ENCODE measurements at regions not wholly inside any gene's neighbourhood (a gene's known extent, or its start where the extent isn't known, plus 50 kb on each side); places are given as distances from the start of the nearest gene placed in this dataset.

- no peaks in the 10 kb centered on the region for H3K27me3 ChIP-seq (ENCODE audit: insufficient read depth, poor library complexity, severe bottlenecking)
- H3K4me3 ChIP-seq (ENCODE audit: severe bottlenecking), result no peak overlapping the region
- no peaks in the 10 kb centered on the region for H3K4me1 ChIP-seq (ENCODE audit: insufficient read depth, poor library complexity, severe bottlenecking)
- no peak overlapping the region for H3K27ac ChIP-seq (ENCODE audit: poor library complexity, severe bottlenecking)
- DNase-seq (ENCODE audit: low spot score), result no peak
- no peaks in the 10 kb centered on the region for H3K36me3 ChIP-seq (ENCODE audit: low read depth)
- H3K9me3 ChIP-seq (ENCODE audit: severe bottlenecking), result no peaks in the 10 kb centered on the region
- TF ChIP-seq CTCF (IDR thresholded peaks at IDR 0.05; ENCODE audit: poor library complexity, severe bottlenecking), result no peak
- ATAC-seq (ENCODE audit: low read depth), result no peak
Measured at GRCh38 chr3:78066287-78066686, 1026.4 kb downstream of the ROBO2 start.

DNA sequence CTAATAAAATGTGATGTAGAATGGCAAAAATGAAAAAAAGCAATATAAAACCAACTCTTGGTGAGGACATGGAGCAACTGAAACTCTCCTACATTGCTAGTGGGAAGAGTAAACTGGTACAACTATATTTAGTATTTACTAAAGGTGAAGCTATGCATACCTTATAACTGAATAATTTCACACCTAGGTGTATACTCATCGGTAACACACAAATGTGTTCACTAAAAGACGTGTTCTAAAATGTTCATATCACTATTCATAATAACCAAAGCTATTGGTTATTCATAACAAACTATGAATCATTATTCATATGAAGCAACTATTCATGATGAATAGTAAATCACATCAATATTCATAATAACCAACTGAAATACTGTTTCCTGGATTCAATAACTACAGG is 1030.3 kb downstream of the ROBO2 start:
- Histone ChIP-seq H3K9me3 (ENCODE audit: severe bottlenecking) (no peaks in the 10 kb centered on the region), H3K4me3 (ENCODE audit: severe bottlenecking) (no peak overlapping the region), H3K27ac (ENCODE audit: poor library complexity, severe bottlenecking) (no peak overlapping the region), H3K4me1 (ENCODE audit: insufficient read depth, poor library complexity, severe bottlenecking) (no peaks in the 10 kb centered on the region), H3K27me3 (ENCODE audit: insufficient read depth, poor library complexity, severe bottlenecking) (no peaks in the 10 kb centered on the region), H3K36me3 (ENCODE audit: low read depth) (no peaks in the 10 kb centered on the region)
- DNase-seq (ENCODE audit: low spot score) (no peak), ATAC-seq (ENCODE audit: low read depth) (no peak)
- no peak for TF ChIP-seq CTCF (IDR thresholded peaks at IDR 0.05; ENCODE audit: poor library complexity, severe bottlenecking)

DNA sequence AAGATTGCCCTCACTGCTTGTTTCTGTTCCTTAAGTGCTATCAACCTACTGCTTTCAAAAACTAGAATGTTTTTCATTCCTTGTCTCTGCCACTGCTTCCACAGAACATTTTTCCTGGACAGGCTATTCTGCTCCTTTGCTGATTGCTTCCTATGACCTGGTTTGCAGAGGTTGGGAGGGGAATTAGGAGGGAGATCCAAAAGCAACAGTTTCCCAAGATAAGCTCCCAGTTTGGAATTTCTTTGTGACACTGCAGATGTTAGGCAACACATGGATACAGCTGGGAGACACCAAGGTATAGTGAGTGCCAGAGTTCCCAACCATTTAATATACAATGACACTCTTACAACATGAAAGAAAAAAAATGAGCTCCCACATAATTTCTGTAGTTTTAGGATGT is 1036.5 kb downstream of the ROBO2 start:
- Histone ChIP-seq H3K27ac (ENCODE audit: poor library complexity, severe bottlenecking) (no peak overlapping the region), H3K4me3 (ENCODE audit: severe bottlenecking) (no peak overlapping the region), H3K4me1 (ENCODE audit: insufficient read depth, poor library complexity, severe bottlenecking) (no peaks in the 10 kb centered on the region), H3K9me3 (ENCODE audit: severe bottlenecking) (no peaks in the 10 kb centered on the region), H3K27me3 (ENCODE audit: insufficient read depth, poor library complexity, severe bottlenecking) (no peaks in the 10 kb centered on the region), H3K36me3 (ENCODE audit: low read depth) (no peaks in the 10 kb centered on the region)
- TF ChIP-seq CTCF (IDR thresholded peaks at IDR 0.05; ENCODE audit: poor library complexity, severe bottlenecking), result no peak
- no peak for DNase-seq (ENCODE audit: low spot score)
- ATAC-seq (ENCODE audit: low read depth), result no peak

GRCh38 chr3:78077178-78077577 is 1037.3 kb downstream of the ROBO2 start:
- no peaks in the 10 kb centered on the region for H3K4me1 ChIP-seq (ENCODE audit: insufficient read depth, poor library complexity, severe bottlenecking)
- no peaks in the 10 kb centered on the region for H3K27me3 ChIP-seq (ENCODE audit: insufficient read depth, poor library complexity, severe bottlenecking)
- H3K4me3 ChIP-seq (ENCODE audit: severe bottlenecking), result no peak overlapping the region
- TF ChIP-seq CTCF (IDR thresholded peaks at IDR 0.05; ENCODE audit: poor library complexity, severe bottlenecking), result no peak
- ATAC-seq (ENCODE audit: low read depth), result no peak
- H3K27ac ChIP-seq (ENCODE audit: poor library complexity, severe bottlenecking), result no peak overlapping the region
- DNase-seq (ENCODE audit: low spot score), result no peak
- H3K36me3 ChIP-seq (ENCODE audit: low read depth), result no peaks in the 10 kb centered on the region
- no peaks in the 10 kb centered on the region for H3K9me3 ChIP-seq (ENCODE audit: severe bottlenecking)

- ATAC-seq (ENCODE audit: low read depth) (no peak), DNase-seq (ENCODE audit: low spot score) (no peak)
- H3K4me3 ChIP-seq (ENCODE audit: severe bottlenecking), result no peak overlapping the region
- no peaks in the 10 kb centered on the region for H3K36me3 ChIP-seq (ENCODE audit: low read depth)
- no peaks in the 10 kb centered on the region for H3K4me1 ChIP-seq (ENCODE audit: insufficient read depth, poor library complexity, severe bottlenecking)
- no peaks in the 10 kb centered on the region for H3K9me3 ChIP-seq (ENCODE audit: severe bottlenecking)
- no peak for TF ChIP-seq CTCF (IDR thresholded peaks at IDR 0.05; ENCODE audit: poor library complexity, severe bottlenecking)
- H3K27me3 ChIP-seq (ENCODE audit: insufficient read depth, poor library complexity, severe bottlenecking), result no peaks in the 10 kb centered on the region
- no peak overlapping the region for H3K27ac ChIP-seq (ENCODE audit: poor library complexity, severe bottlenecking)
Measured at GRCh38 chr3:78077842-78078241, 1037.9 kb downstream of the ROBO2 start.
